NOMO-1 treated with DMSO at 0.1 percent for 48 hours (cell line): ENCODE measurements at regions not wholly inside any gene's neighbourhood (a gene's known extent, or its start where the extent isn't known, plus 50 kb on each side); places are given as distances from the start of the nearest gene placed in this dataset.
"Not testable (repeated sequence)": the region's sequence is repeated elsewhere in the genome, so short reads cannot be mapped to it uniquely, and the experiment has no call there.

ENCODE experiments used
- DNase-seq: peaks from one replicate; lab custom pipeline; 2025; ENCODE audit not compliant: unreplicated experiment; lab: John Stamatoyannopoulos, UW

- DNase-seq = no peak
Measured at GRCh38 chr2:150860301-150860700, 372.8 kb upstream of the RND3 start.

- no peak for DNase-seq
Measured at GRCh38 chr2:150859877-150860276, 372.4 kb upstream of the RND3 start.

- DNase-seq = no peak
Measured at GRCh38 chr2:150859162-150859561, 371.7 kb upstream of the RND3 start.

- no peak for DNase-seq
Measured at GRCh38 chr2:150858382-150858781, 370.9 kb upstream of the RND3 start.

- no peak for DNase-seq
Measured at GRCh38 chr2:150856596-150857281, 369.3 kb upstream of the RND3 start.

GRCh38 chr2:150853263-150853662, 365.8 kb upstream of the RND3 start:
- DNase-seq = no peak

GRCh38 chr2:150850641-150851040, 363.2 kb upstream of the RND3 start:
- no peak for DNase-seq

- no peak for DNase-seq
Measured at GRCh38 chr2:150847578-150847977, 360.1 kb upstream of the RND3 start.

GRCh38 chr2:150846691-150847090, 359.2 kb upstream of the RND3 start:
- DNase-seq = no peak

GRCh38 chr2:150832686-150833085, 345.2 kb upstream of the RND3 start:
- DNase-seq = no peak

- no peak for DNase-seq
Measured at GRCh38 chr2:150824118-150824517, 336.7 kb upstream of the RND3 start.

- DNase-seq = no peak
Measured at GRCh38 chr2:150817422-150817821, 330.0 kb upstream of the RND3 start.

GRCh38 chr2:150812664-150813367, 325.3 kb upstream of the RND3 start:
- DNase-seq = no peak

- DNase-seq = no peak
Measured at GRCh38 chr2:150812066-150812465, 324.6 kb upstream of the RND3 start.

- no peak for DNase-seq
Measured at GRCh38 chr2:150811259-150811855, 323.9 kb upstream of the RND3 start.

- DNase-seq = no peak
Measured at GRCh38 chr2:150809103-150809502, 321.6 kb upstream of the RND3 start.

GRCh38 chr2:150806336-150806735, 318.9 kb upstream of the RND3 start:
- DNase-seq = no peak

GRCh38 chr2:150803689-150804398, 316.4 kb upstream of the RND3 start:
- no peak for DNase-seq

- DNase-seq = no peak
Measured at GRCh38 chr2:150802635-150803034, 315.2 kb upstream of the RND3 start.

GRCh38 chr2:150796236-150796635, 308.8 kb upstream of the RND3 start:
- not testable (repeated sequence) for DNase-seq

GRCh38 chr2:150792780-150793300, 305.4 kb upstream of the RND3 start:
- DNase-seq = no peak
